Stimulated activated CD4-positive, alpha-beta T cell treated with anti-CD3 and anti-CD28 coated beads, Interleukin-15, amount 100 ng/mL, for 48 hours (primary cell): ENCODE measurements at regions not wholly inside any gene's neighbourhood (a gene's known extent, or its start where the extent isn't known, plus 50 kb on each side); places are given as distances from the start of the nearest gene placed in this dataset.

Experiments
- DNase-seq, 2 donors: peaks; one replicate each; pipeline ENCODE4 v3.0.0-alpha.2; 2020; ENCODE audit warnings: low read depth in 2 of 2

GRCh38 chr6:169912266-169913095 lies 161.1 kb downstream of the ERMARD start:
- no peak for DNase-seq

- no peak for DNase-seq
These were observed 160.1 kb downstream of the ERMARD start for GRCh38 chr6:169911264-169912263.

- no peak for DNase-seq
These were observed 157.7 kb downstream of the ERMARD start for GRCh38 chr6:169909113-169909512.

- DNase-seq: no peak
These were observed 157.0 kb downstream of the ERMARD start for GRCh38 chr6:169908403-169908933.

GRCh38 chr6:169907419-169908115 lies 156.1 kb downstream of the ERMARD start:
- no peak for DNase-seq

GRCh38 chr6:169906688-169907418 lies 155.4 kb downstream of the ERMARD start:
- no peak for DNase-seq

GRCh38 chr6:169906004-169906687 lies 154.7 kb downstream of the ERMARD start:
- DNase-seq: no peak

- DNase-seq: no peak
These were observed 153.8 kb downstream of the ERMARD start for GRCh38 chr6:169905041-169905807.

GRCh38 chr6:169904051-169904922 lies 152.9 kb downstream of the ERMARD start:
- DNase-seq: no peak

- no peak for DNase-seq
These were observed 151.7 kb downstream of the ERMARD start for GRCh38 chr6:169903122-169903521.

- DNase-seq: no peak
These were observed 151.2 kb downstream of the ERMARD start for GRCh38 chr6:169902604-169903003.

GRCh38 chr6:169902070-169902469 lies 150.6 kb downstream of the ERMARD start:
- DNase-seq: no peak

GRCh38 chr6:169899481-169900145 lies 148.2 kb downstream of the ERMARD start:
- no peak for DNase-seq

- no peak for DNase-seq
These were observed 147.5 kb downstream of the ERMARD start for GRCh38 chr6:169898788-169899480.

GRCh38 chr6:169897601-169898358 lies 146.4 kb downstream of the ERMARD start:
- DNase-seq: no peak

GRCh38 chr6:169896826-169897456 lies 145.5 kb downstream of the ERMARD start:
- DNase-seq: no peak
